ENCODE measurements at regions not wholly inside any gene's neighbourhood (a gene's known extent, or its start where the extent isn't known, plus 50 kb on each side); places are given as distances from the start of the nearest gene placed in this dataset.

DNA sequence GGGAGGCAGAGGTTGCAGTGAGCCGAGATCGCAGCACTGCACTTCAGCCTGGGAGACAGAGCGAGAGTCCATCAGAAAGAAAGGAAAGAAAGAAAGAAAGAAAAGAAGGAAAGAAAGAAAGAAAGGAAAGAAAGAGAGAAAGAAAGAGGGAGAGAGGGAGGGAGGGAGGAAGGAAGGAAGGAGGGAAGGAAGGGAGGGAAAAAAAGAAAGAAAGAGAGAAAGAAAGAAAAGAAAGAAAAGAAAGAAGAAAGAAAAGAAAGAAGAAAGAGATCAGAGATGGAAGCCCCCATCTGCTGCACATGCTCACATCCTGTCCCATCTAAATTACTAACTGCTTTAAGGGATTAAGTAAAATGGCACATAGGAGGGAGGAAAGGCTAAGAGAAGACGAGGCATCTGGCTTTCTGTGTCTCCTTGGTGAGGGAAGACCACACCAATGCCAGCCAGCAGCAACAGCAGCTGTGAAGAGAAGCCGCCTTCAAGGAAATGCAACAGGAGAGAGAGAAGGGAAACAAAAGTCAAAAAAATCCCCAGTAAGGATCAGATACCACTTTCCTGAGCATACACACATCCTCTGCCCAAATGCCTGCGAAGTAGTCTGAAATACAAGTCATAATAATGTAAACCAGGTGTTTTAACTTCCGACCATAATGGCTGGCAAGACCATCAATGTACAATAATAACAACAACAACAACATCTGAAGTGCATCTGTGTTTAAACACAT lies 300.2 kb upstream of the JARID2 start:
- Histone ChIP-seq H3K27ac (ENCODE audit: poor library complexity, severe bottlenecking) (no peak overlapping the region), H3K4me1 (ENCODE audit: insufficient read depth, poor library complexity, severe bottlenecking) (no peaks in the 10 kb centered on the region), H3K27me3 (ENCODE audit: insufficient read depth, poor library complexity, severe bottlenecking) (no peaks in the 10 kb centered on the region), H3K9me3 (ENCODE audit: severe bottlenecking) (no peaks in the 10 kb centered on the region), H3K36me3 (ENCODE audit: low read depth) (no peaks in the 10 kb centered on the region), H3K4me3 (ENCODE audit: severe bottlenecking) (no peak overlapping the region)
- ATAC-seq (ENCODE audit: low read depth) (no peak), DNase-seq (ENCODE audit: low spot score) (no peak)
- TF ChIP-seq, protein P1, sequence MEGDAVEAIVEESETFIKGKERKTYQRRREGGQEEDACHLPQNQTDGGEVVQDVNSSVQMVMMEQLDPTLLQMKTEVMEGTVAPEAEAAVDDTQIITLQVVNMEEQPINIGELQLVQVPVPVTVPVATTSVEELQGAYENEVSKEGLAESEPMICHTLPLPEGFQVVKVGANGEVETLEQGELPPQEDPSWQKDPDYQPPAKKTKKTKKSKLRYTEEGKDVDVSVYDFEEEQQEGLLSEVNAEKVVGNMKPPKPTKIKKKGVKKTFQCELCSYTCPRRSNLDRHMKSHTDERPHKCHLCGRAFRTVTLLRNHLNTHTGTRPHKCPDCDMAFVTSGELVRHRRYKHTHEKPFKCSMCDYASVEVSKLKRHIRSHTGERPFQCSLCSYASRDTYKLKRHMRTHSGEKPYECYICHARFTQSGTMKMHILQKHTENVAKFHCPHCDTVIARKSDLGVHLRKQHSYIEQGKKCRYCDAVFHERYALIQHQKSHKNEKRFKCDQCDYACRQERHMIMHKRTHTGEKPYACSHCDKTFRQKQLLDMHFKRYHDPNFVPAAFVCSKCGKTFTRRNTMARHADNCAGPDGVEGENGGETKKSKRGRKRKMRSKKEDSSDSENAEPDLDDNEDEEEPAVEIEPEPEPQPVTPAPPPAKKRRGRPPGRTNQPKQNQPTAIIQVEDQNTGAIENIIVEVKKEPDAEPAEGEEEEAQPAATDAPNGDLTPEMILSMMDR (IDR thresholded peaks at IDR 0.05; ENCODE audit: poor library complexity, severe bottlenecking): no peak

DNA sequence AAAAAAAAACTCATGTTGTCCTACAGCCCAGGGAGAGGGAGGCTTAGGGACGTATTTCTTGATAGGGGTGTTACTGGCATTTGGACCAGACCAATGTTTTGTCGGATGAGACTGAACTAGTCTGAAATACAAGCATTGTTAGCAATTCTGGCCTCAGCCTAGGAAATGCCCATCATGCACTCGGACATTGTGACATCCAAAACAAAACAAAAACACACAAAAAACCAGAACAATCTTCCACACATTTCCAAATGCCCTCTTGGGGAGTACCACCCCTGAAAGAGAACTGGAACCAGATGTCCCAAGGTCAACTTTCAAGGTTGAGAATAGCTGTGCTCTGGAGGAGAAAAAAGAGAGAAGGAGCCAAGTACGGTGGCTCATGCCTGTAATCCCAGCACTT lies 299.1 kb upstream of the JARID2 start:
- Histone ChIP-seq H3K27me3 (ENCODE audit: insufficient read depth, poor library complexity, severe bottlenecking) (no peaks in the 10 kb centered on the region), H3K27ac (ENCODE audit: poor library complexity, severe bottlenecking) (no peak overlapping the region), H3K4me3 (ENCODE audit: severe bottlenecking) (no peak overlapping the region), H3K9me3 (ENCODE audit: severe bottlenecking) (no peaks in the 10 kb centered on the region), H3K4me1 (ENCODE audit: insufficient read depth, poor library complexity, severe bottlenecking) (no peaks in the 10 kb centered on the region), H3K36me3 (ENCODE audit: low read depth) (no peaks in the 10 kb centered on the region)
- TF ChIP-seq, protein P1 (IDR thresholded peaks at IDR 0.05; ENCODE audit: poor library complexity, severe bottlenecking): no peak
- ATAC-seq (ENCODE audit: low read depth) (no peak), DNase-seq (ENCODE audit: low spot score) (no peak)

DNA sequence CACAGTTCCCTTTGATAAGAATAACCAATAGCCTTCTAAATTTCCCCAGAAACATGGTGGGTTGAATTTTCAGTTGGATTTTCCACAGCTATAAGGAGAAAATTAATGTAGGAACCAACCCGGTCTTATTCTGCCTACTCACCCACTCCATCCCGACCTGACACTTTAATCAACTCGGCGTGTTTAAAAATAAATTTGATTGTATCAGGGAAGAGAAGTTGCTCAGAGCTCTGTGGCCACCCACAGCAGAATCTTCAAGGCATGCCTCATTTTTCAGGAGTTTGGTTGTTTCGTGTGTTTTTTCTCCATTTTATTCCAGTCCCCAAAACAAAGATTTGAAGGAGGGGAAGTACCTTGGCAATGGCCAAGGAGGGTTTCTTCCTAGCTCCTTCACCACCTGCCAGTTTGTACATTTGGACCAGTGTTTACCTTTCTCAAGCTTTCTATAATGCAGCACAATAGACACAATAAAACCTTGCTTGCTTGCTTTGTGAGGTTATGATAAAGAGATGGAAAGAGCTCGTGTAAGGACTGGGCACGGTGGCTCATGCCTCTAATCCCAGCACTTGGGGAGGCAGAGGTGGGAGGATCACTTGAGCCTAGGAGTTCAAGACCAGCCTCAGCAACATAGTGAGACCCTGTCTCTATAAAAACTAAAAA lies 297.2 kb upstream of the JARID2 start:
- no peak overlapping the region for H3K4me3 ChIP-seq (ENCODE audit: severe bottlenecking)
- TF ChIP-seq, protein P1 (IDR thresholded peaks at IDR 0.05; ENCODE audit: poor library complexity, severe bottlenecking): no peak
- DNase-seq (ENCODE audit: low spot score) (no peak), ATAC-seq (ENCODE audit: low read depth) (no peak)
- no peaks in the 10 kb centered on the region for H3K4me1 ChIP-seq (ENCODE audit: insufficient read depth, poor library complexity, severe bottlenecking)
- H3K36me3 ChIP-seq (ENCODE audit: low read depth): no peaks in the 10 kb centered on the region
- no peak overlapping the region for H3K27ac ChIP-seq (ENCODE audit: poor library complexity, severe bottlenecking)
- no peaks in the 10 kb centered on the region for H3K9me3 ChIP-seq (ENCODE audit: severe bottlenecking)
- H3K27me3 ChIP-seq (ENCODE audit: insufficient read depth, poor library complexity, severe bottlenecking): no peaks in the 10 kb centered on the region

DNA sequence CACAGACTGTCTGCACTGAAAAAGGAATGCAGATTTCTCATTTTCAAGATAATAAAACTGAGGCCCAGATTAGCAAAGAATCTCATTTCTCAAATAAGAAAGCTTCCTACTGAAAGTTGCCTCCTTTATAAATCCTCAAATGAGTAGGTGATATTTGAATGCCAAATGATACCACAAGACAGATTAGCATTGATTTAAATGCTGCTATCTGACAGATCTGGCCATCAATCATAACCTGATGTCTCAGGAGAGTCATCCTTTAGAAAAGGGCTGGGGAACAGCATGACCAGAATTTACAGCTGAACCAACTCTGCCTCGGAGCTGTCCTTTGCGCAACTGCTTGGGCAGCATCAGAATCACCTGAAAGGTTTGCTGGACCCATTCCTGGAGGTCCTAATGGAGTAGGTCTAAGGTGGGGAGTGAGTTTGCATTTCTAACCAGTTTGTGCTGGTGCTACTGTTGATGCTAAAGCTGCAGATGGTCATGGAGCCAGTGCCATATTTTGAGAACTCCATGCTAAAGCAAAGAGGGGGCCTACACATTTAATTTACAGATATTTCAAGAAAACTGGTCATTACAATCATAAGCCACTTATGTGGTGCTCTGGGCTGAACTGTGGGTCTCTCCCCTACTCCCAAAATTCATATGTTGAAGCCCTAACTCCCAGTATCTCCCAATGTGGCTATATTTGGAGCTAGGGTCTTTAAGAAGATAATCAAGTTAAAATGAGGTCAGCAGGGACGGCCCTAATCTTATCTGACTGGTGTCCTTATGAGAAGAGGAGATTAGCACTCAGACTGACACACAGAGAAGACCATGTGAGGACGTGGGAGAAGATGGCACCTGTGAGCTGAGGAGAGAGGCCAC lies 295.5 kb upstream of the JARID2 start:
- no peaks in the 10 kb centered on the region for H3K4me1 ChIP-seq (ENCODE audit: insufficient read depth, poor library complexity, severe bottlenecking)
- H3K27me3 ChIP-seq (ENCODE audit: insufficient read depth, poor library complexity, severe bottlenecking): no peaks in the 10 kb centered on the region
- no peak overlapping the region for H3K27ac ChIP-seq (ENCODE audit: poor library complexity, severe bottlenecking)
- DNase-seq (ENCODE audit: low spot score): no peak
- H3K9me3 ChIP-seq (ENCODE audit: severe bottlenecking): no peaks in the 10 kb centered on the region
- ATAC-seq (ENCODE audit: low read depth): no peak
- H3K36me3 ChIP-seq (ENCODE audit: low read depth): no peaks in the 10 kb centered on the region
- TF ChIP-seq, protein P1 (IDR thresholded peaks at IDR 0.05; ENCODE audit: poor library complexity, severe bottlenecking): no peak
- H3K4me3 ChIP-seq (ENCODE audit: severe bottlenecking): no peak overlapping the region
